H1 (cell line): ENCODE measurements at regions not wholly inside any gene's neighbourhood (a gene's known extent, or its start where the extent isn't known, plus 50 kb on each side); places are given as distances from the start of the nearest gene placed in this dataset.

Source experiments
- CTCF ChIA-PET: fragments of 300-600 bp; sonication (Branson Sonifier 250); formaldehyde crosslinking; loops from one replicate; lab custom pipeline; 2021; ENCODE audit not compliant: partially characterized antibody; lab: Charles Lee
- POLR2A ChIA-PET: fragments of 300-600 bp; sonication (Branson Sonifier 250); formaldehyde crosslinking; loops from one replicate; lab custom pipeline; 2021; ENCODE audit warnings: inconsistent platforms; ENCODE audit not compliant: partially characterized antibody; lab: Charles Lee
- DNase-seq, 2 experiments: peaks; one replicate each; pipeline versions ENCODE4 v3.0.0 to v3.0.0-alpha.2; 2010 to 2022; ENCODE audit warnings: low spot score in 2 of 2, low read depth in 1 of 2, mixed read lengths in 1 of 2
- FAIRE-seq: peaks from 2 replicates; lab custom pipeline; 2011; peaks lifted over from hg19 to GRCh38; lab: Jason Lieb, UNC
- H2AFZ ChIP-seq: 2 replicates; pipeline ENCODE4 v1.8.1; 2012; ENCODE audit warnings: low read length, inconsistent platforms
- H2AK5ac ChIP-seq: 2 replicates; pipeline ENCODE4 v1.6.1; 2013; ENCODE audit warnings: low read depth, low read length
- H2BK120ac ChIP-seq: replicated peaks from 2 replicates; pipeline ENCODE3; 2013; ENCODE audit warnings: low read depth, low read length, inconsistent platforms
- H2BK12ac ChIP-seq: 2 replicates; pipeline ENCODE4 v1.6.1; 2013; ENCODE audit warnings: low read depth, low read length
- H2BK15ac ChIP-seq: 2 replicates; pipeline ENCODE4 v1.6.1; 2013; ENCODE audit warnings: low read length
- H2BK20ac ChIP-seq: 2 replicates; pipeline ENCODE4 v1.6.1; 2013; ENCODE audit warnings: low read length
- H2BK5ac ChIP-seq: 2 replicates; pipeline ENCODE4 v1.6.1; 2013; ENCODE audit warnings: low read depth, low read length
- H3K14ac ChIP-seq: 2 replicates; pipeline ENCODE4 v1.6.1; 2013; ENCODE audit warnings: inconsistent platforms; ENCODE audit not compliant: insufficient read length
- H3K18ac ChIP-seq: 2 replicates; pipeline ENCODE4 v1.6.1; 2013; ENCODE audit warnings: low read length; ENCODE audit errors: extremely low read depth
- H3K23ac ChIP-seq: 2 replicates; pipeline ENCODE4 v1.6.1; 2013; ENCODE audit warnings: inconsistent platforms; ENCODE audit not compliant: insufficient read length
- H3K23me2 ChIP-seq: 2 replicates; pipeline ENCODE4 v1.6.1; 2013; ENCODE audit warnings: low read depth, low read length
- H3K27ac ChIP-seq: 2 replicates; pipeline ENCODE4 v1.6.1; 2011; ENCODE audit warnings: low read depth, low read length, inconsistent platforms
- H3K27me3 ChIP-seq, 4 experiments: replicated peaks in 1 of 4; 1 replicate in 1 of 4; 2 replicates in 3 of 4; pipeline versions ENCODE4 v1.6.1 to v1.8.1; 2011 to 2013; ENCODE audit warnings: low read length in 3 of 4, mild to moderate bottlenecking in 3 of 4, inconsistent platforms in 2 of 4, mixed read lengths in 2 of 4, moderate library complexity in 1 of 4; ENCODE audit not compliant: control insufficient read depth in 3 of 4, insufficient read depth in 3 of 4; ENCODE audit errors: extremely low read depth in 1 of 4
- H3K36me3 ChIP-seq, 4 experiments: 2 replicates each; pipeline versions ENCODE4 v1.6.1 to v1.8.1; 2011 to 2013; ENCODE audit warnings: mild to moderate bottlenecking in 4 of 4, low read length in 3 of 4, moderate library complexity in 2 of 4, control low read depth in 1 of 4, inconsistent platforms in 1 of 4; ENCODE audit not compliant: insufficient read depth in 4 of 4, control insufficient read depth in 2 of 4
- H3K4ac ChIP-seq: replicated peaks from 2 replicates; pipeline ENCODE3; 2013; ENCODE audit warnings: low read length, low read depth, mixed read lengths, inconsistent platforms; ENCODE audit not compliant: insufficient read length
- H3K4me1 ChIP-seq, 4 experiments: replicated peaks in 1 of 4; 1 replicate in 1 of 4; 2 replicates in 3 of 4; pipeline versions ENCODE4 v1.6.1 to v1.8.1; 2011 to 2013; ENCODE audit warnings: low read length in 3 of 4, inconsistent platforms in 2 of 4, mixed read lengths in 1 of 4; ENCODE audit not compliant: insufficient read depth in 4 of 4, control insufficient read depth in 3 of 4
- H3K4me2 ChIP-seq, 2 experiments: 2 replicates each; pipeline versions ENCODE4 v1.6.1 to v1.8.1; 2011 to 2013; ENCODE audit warnings: low read depth in 2 of 2, low read length in 2 of 2, control low read depth in 1 of 2, inconsistent platforms in 1 of 2, mild to moderate bottlenecking in 1 of 2; ENCODE audit not compliant: insufficient read depth in 1 of 2
- H3K4me3 ChIP-seq, 4 experiments: fragments of 200-600, 300-600 bp in 1 of 4; sonication (generic), shearing (Covaris generic), sonication (Bioruptor Twin) in 1 of 4; 2 replicates each; pipeline versions ENCODE4 v1.5.1 to v1.8.1; 2011 to 2016; ENCODE audit warnings: low read length in 4 of 4, low read depth in 3 of 4, control low read depth in 2 of 4, inconsistent platforms in 2 of 4, mild to moderate bottlenecking in 2 of 4, mixed read lengths in 1 of 4, moderate library complexity in 1 of 4; ENCODE audit not compliant: insufficient read depth in 2 of 4; ENCODE audit errors: extremely low read depth in 1 of 4
- H3K56ac ChIP-seq: replicated peaks from 2 replicates; pipeline ENCODE3; 2013; ENCODE audit warnings: low read depth, mild to moderate bottlenecking, mixed read lengths, low read length, inconsistent platforms; ENCODE audit not compliant: insufficient read length
- H3K79me1 ChIP-seq: 2 replicates; pipeline ENCODE4 v1.6.1; 2013; ENCODE audit warnings: low read depth, low read length, control low read depth
- H3K79me2 ChIP-seq, 2 experiments: 2 replicates each; pipeline versions ENCODE4 v1.6.1 to v1.8.1; 2012 to 2013; ENCODE audit warnings: low read length in 2 of 2, mild to moderate bottlenecking in 2 of 2, inconsistent platforms in 1 of 2; ENCODE audit not compliant: insufficient read depth in 2 of 2, control insufficient read depth in 1 of 2
- H3K9ac ChIP-seq, 4 experiments: replicated peaks in 1 of 4; 1 replicate in 1 of 4; 2 replicates in 3 of 4; pipeline versions ENCODE4 v1.6.1 to v1.8.1; 2011 to 2013; ENCODE audit warnings: low read depth in 3 of 4, low read length in 3 of 4, control low read depth in 2 of 4, mild to moderate bottlenecking in 2 of 4, moderate library complexity in 2 of 4, inconsistent platforms in 1 of 4; ENCODE audit errors: extremely low read depth in 1 of 4
- H3K9me3 ChIP-seq, 2 experiments: 2 replicates each; pipeline versions ENCODE4 v1.6.1 to v1.8.1; 2012 to 2013; ENCODE audit warnings: mild to moderate bottlenecking in 2 of 2, moderate library complexity in 2 of 2, control low read depth in 1 of 2, inconsistent platforms in 1 of 2, low read depth in 1 of 2, low read length in 1 of 2, mixed read lengths in 1 of 2; ENCODE audit not compliant: insufficient read depth in 2 of 2
- H4K20me1 ChIP-seq, 2 experiments: replicated peaks in 1 of 2; 2 replicates each; pipeline versions ENCODE3 to v1.8.1; 2011 to 2013; ENCODE audit warnings: inconsistent platforms in 2 of 2, low read length in 2 of 2, mild to moderate bottlenecking in 1 of 2; ENCODE audit not compliant: insufficient read depth in 2 of 2, control insufficient read depth in 1 of 2
- H4K5ac ChIP-seq: 2 replicates; pipeline ENCODE4 v1.6.1; 2013; ENCODE audit warnings: low read length, low read depth, mixed read lengths, inconsistent platforms; ENCODE audit not compliant: insufficient read length
- H4K8ac ChIP-seq: 2 replicates; pipeline ENCODE4 v1.8.0; 2013; ENCODE audit warnings: mild to moderate bottlenecking, moderate library complexity, low read length, inconsistent platforms; ENCODE audit not compliant: insufficient read depth; ENCODE audit errors: extremely low read depth
- H4K91ac ChIP-seq: replicated peaks from 2 replicates; pipeline ENCODE3; 2013; ENCODE audit warnings: low read length, mixed read lengths, inconsistent platforms; ENCODE audit not compliant: insufficient read length
- BACH1 ChIP-seq: IDR thresholded peaks from 2 replicates; pipeline ENCODE4 v1.6.1; 2012; ENCODE audit warnings: low read length, improper control_type of control experiment
- CBX5 ChIP-seq: fragments of 300-800, 300-1000 bp; sonication (generic); IDR thresholded peaks from 2 replicates; pipeline ENCODE4 v1.7.1; 2016; ENCODE audit warnings: antibody characterized with exemption, low read length, low read depth
- SUZ12 ChIP-seq: fragments of 200-600 bp; sonication (generic); IDR thresholded peaks from 2 replicates; pipeline ENCODE4 v1.6.1; 2012; ENCODE audit warnings: mild to moderate bottlenecking, inconsistent platforms, low read length, moderate library complexity, mixed read lengths
- WGBS, 2 experiments: shearing (Covaris generic) in 1 of 2; methylation state at CpG; one replicate each; pipeline versions ENCODE4 v1.1.6 to v1.1.7; 2013 to 2015; ENCODE audit warnings: low lambda C conversion rate in 2 of 2, mixed read lengths in 2 of 2, inconsistent platforms in 1 of 2, low coverage in 1 of 2, missing lambda C conversion rate in 1 of 2; ENCODE audit not compliant: insufficient replicate concordance in 2 of 2, insufficient coverage in 1 of 2, insufficient read length in 1 of 2; ENCODE audit errors: extremely low coverage in 1 of 2, missing lambda C conversion rate in 1 of 2; 5-methylcytosine and 5-hydroxymethylcytosine counted together

GRCh38 chr7:79951415-79951814 is 183.2 kb upstream of the GNAI1 start:
- POLR2A ChIA-PET, result no interaction called here
- Histone ChIP-seq H4K20me1 (no peaks in the 10 kb centered on the region), H2AK5ac (no peak overlapping the region), H4K91ac (no peak overlapping the region), H2BK120ac (no peak overlapping the region), H3K23ac (no peak overlapping the region), H2BK12ac (no peak overlapping the region), H3K79me1 (no peaks in the 10 kb centered on the region), H3K4me1 (no peaks in the 10 kb centered on the region), H3K4me3 (no peak overlapping the region), H3K56ac (no peak overlapping the region), H2AFZ (no peak overlapping the region), H2BK15ac (no peak overlapping the region), H4K8ac (no peak overlapping the region), H4K5ac (no peak overlapping the region), H3K9me3 (peaks cover 8 to 11% of the 10 kb centered on the region in 2 experiments; a peak in 3 of 4 replicates), H3K18ac (no peak overlapping the region), H3K79me2 (no peaks in the 10 kb centered on the region), H3K36me3 (no peaks in the 10 kb centered on the region), H3K9ac (no peak overlapping the region), H3K14ac (no peak overlapping the region), H3K4ac (no peak overlapping the region), H3K23me2 (no peaks in the 10 kb centered on the region; the same call in 1 of the 2 replicates), H3K27ac (no peak overlapping the region), H2BK5ac (no peak overlapping the region), H2BK20ac (no peak overlapping the region), H3K4me2 (no peak overlapping the region), H3K27me3 (no peaks in the 10 kb centered on the region)
- CTCF ChIA-PET, result no interaction called here
- 89 to 100% methylated on average over 1 to 2 of the region's 2 CpGs for WGBS, 2 experiments
- no peak for FAIRE-seq
- no peak for DNase-seq
- TF ChIP-seq SUZ12 (no peak), BACH1 (no peak), CBX5 (no peak)
